Suprapubic skin (tissue), 4 donors: ENCODE measurements at regions not wholly inside any gene's neighbourhood (a gene's known extent, or its start where the extent isn't known, plus 50 kb on each side); places are given as distances from the start of the nearest gene placed in this dataset.
"Not testable (repeated sequence)": the region's sequence is repeated elsewhere in the genome, so short reads cannot be mapped to it uniquely, and the experiment has no call there.

Experiments
- POLR2A ChIP-seq, 2 donors: fragments of 450-650 bp; IDR thresholded peaks; one replicate each; pipeline ENCODE4 v1.6.1; 2017; ENCODE audit warnings: antibody characterized with exemption in 2 of 2, mild to moderate bottlenecking in 2 of 2, moderate library complexity in 2 of 2
- POLR2AphosphoS5 ChIP-seq, 3 donors: sonication (generic); formaldehyde crosslinking; IDR thresholded peaks; one replicate each; pipeline ENCODE4 v1.6.1; 2017; ENCODE audit warnings: antibody characterized with exemption in 3 of 3
- TF ChIP-seq, protein P1 (sequence below), 2 donors: fragments of 200-600 bp in 1 of 2; fragments of 450-650 bp in 1 of 2; sonication (generic) in 1 of 2; IDR thresholded peaks; one replicate each; pipeline ENCODE4 v1.5.1; 2016 to 2019; ENCODE audit warnings: antibody characterized with exemption in 2 of 2, mild to moderate bottlenecking in 1 of 2, moderate library complexity in 1 of 2

DNA sequence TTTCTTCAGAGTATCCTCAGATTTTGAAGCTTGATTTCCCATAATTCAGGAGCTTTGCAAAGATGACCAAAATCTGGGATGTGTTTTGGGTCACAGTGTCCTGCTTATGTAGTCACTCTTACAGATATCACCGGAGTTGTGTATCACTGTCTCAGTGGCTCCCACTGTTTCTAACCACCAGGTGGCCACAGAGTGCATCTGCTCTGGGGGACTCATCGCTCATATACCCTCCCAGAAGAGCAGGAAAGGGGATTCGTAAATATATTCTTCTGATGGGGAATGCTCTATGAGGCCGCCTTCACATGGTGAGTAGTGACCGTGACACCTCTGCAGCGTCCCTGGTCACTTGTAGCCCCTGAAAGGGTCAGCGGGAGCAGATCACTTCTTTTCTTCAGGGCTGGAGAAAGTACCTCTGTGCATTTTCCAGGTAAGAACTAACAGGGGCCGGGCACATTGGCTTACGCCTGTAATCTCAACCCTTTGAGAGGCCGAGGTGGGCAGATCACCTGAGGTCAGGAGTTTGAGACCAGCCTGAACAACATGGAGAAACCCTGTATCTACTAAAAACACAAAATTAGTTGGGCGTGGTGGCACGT lies 249.4 kb upstream of the NOTCH2NLA start:
- TF ChIP-seq, protein P1, sequence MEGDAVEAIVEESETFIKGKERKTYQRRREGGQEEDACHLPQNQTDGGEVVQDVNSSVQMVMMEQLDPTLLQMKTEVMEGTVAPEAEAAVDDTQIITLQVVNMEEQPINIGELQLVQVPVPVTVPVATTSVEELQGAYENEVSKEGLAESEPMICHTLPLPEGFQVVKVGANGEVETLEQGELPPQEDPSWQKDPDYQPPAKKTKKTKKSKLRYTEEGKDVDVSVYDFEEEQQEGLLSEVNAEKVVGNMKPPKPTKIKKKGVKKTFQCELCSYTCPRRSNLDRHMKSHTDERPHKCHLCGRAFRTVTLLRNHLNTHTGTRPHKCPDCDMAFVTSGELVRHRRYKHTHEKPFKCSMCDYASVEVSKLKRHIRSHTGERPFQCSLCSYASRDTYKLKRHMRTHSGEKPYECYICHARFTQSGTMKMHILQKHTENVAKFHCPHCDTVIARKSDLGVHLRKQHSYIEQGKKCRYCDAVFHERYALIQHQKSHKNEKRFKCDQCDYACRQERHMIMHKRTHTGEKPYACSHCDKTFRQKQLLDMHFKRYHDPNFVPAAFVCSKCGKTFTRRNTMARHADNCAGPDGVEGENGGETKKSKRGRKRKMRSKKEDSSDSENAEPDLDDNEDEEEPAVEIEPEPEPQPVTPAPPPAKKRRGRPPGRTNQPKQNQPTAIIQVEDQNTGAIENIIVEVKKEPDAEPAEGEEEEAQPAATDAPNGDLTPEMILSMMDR (IDR thresholded peaks at IDR 0.05) = peak in 1 of 2 donors; percentile 68
- TF ChIP-seq POLR2AphosphoS5, POLR2A (IDR thresholded peaks at IDR 0.05): not testable (repeated sequence)
